PC-3 (cell line): ENCODE measurements at regions not wholly inside any gene's neighbourhood (a gene's known extent, or its start where the extent isn't known, plus 50 kb on each side); places are given as distances from the start of the nearest gene placed in this dataset.

Experiments used
- ATAC-seq: fragments of 200-7000 bp; cut with Tn5 transposase; 2 replicates; pipeline ENCODE4 v1.9.1; 2020; ENCODE audit warnings: mild to moderate bottlenecking, moderate library complexity
- BruUV-seq: library from RNA; stranded (reverse); fragments of 400-500 nt; replicated peaks from 2 replicates; lab custom pipeline; 2021; lab: Mats Ljungman, UMichigan
- CTCF ChIA-PET: fragments of 300-600 bp; sonication (Branson Sonifier 250); formaldehyde crosslinking; loops from one replicate; lab custom pipeline; 2022; ENCODE audit warnings: antibody characterized with exemption; lab: Charles Lee
- POLR2A ChIA-PET: fragments of 300-600 bp; sonication (Branson Sonifier 250); formaldehyde crosslinking; loops from one replicate; lab custom pipeline; 2022; ENCODE audit warnings: antibody characterized with exemption; ENCODE audit not compliant: unreplicated experiment; lab: Charles Lee
- DNase-seq: peaks from one replicate; pipeline ENCODE4 v3.0.0-alpha.2; 2015
- H2AFZ ChIP-seq: fragments of 300-600 bp; sonication (generic); 2 replicates; pipeline ENCODE4 v1.6.0; 2016; ENCODE audit warnings: antibody characterized with exemption, low read length
- H3F3A ChIP-seq: fragments of 300-600 bp; sonication (generic); one replicate; pipeline ENCODE4 v1.6.0; 2017; ENCODE audit warnings: antibody characterized with exemption, low read length, control low read depth, mild to moderate bottlenecking; ENCODE audit not compliant: unreplicated experiment
- H3K27ac ChIP-seq: fragments of 300-600 bp; sonication (generic); 2 replicates; pipeline ENCODE4 v1.5.1; 2016; ENCODE audit warnings: mild to moderate bottlenecking, low read length
- H3K27me3 ChIP-seq: fragments of 300-600 bp; sonication (generic); 2 replicates; pipeline ENCODE4 v1.6.1; 2016; ENCODE audit warnings: low read length, mixed read lengths
- H3K36me3 ChIP-seq: fragments of 300-600 bp; sonication (generic); 2 replicates; pipeline ENCODE4 v1.6.1; 2016; ENCODE audit warnings: low read depth, mixed run types, low read length, mixed read lengths
- H3K4me1 ChIP-seq: fragments of 300-600 bp; sonication (generic); 2 replicates; pipeline ENCODE4 v1.5.1; 2016; ENCODE audit warnings: low read length; ENCODE audit not compliant: insufficient read depth
- H3K4me2 ChIP-seq: fragments of 300-600 bp; sonication (generic); 2 replicates; pipeline ENCODE4 v1.6.0; 2016; ENCODE audit warnings: low read length
- H3K4me3 ChIP-seq: fragments of 300-600 bp; sonication (generic); 2 replicates; pipeline ENCODE4 v1.5.1; 2016; ENCODE audit warnings: mild to moderate bottlenecking, low read length, mixed read lengths
- H3K79me2 ChIP-seq: fragments of 300-600 bp; sonication (generic); 2 replicates; pipeline ENCODE4 v1.6.1; 2017; ENCODE audit warnings: low read length, mixed read lengths
- H3K9ac ChIP-seq: fragments of 300-600 bp; sonication (generic); 2 replicates; pipeline ENCODE4 v1.6.0; 2016; ENCODE audit warnings: mild to moderate bottlenecking, low read length
- H3K9me2 ChIP-seq: fragments of 300-600 bp; sonication (generic); replicated peaks from 2 replicates; pipeline ENCODE4 v1.6.1; 2016; ENCODE audit warnings: mixed run types, low read length, mixed read lengths
- H3K9me3 ChIP-seq: fragments of 300-600 bp; sonication (generic); 2 replicates; pipeline ENCODE4 v1.6.1; 2016; ENCODE audit warnings: low read length, mixed read lengths
- H4K20me1 ChIP-seq: fragments of 300-600 bp; sonication (generic); 2 replicates; pipeline ENCODE4 v1.6.1; 2016; ENCODE audit warnings: low read length, mixed read lengths
- EZH2 ChIP-seq: fragments of 300-600 bp; sonication (generic); IDR thresholded peaks from one replicate; pipeline ENCODE4 v1.6.1; 2017; ENCODE audit warnings: antibody characterized with exemption, mild to moderate bottlenecking, low read length; ENCODE audit not compliant: unreplicated experiment
- EZH2phosphoT487 ChIP-seq: fragments of 300-600 bp; sonication (generic); IDR thresholded peaks from 2 replicates; pipeline ENCODE4 v1.6.1; 2018; ENCODE audit warnings: mild to moderate bottlenecking, antibody characterized with exemption, low read length, borderline replicate concordance
- intact Hi-C: fragments of 100-400 bp; cut with micrococcal nuclease; formaldehyde crosslinking; loops from 2 replicates; pipeline ENCODE4 v1.9.0; 2023
- TF ChIP-seq, protein P1 (sequence below): fragments of 300-600 bp; sonication (generic); conservative IDR thresholded peaks from 2 replicates; pipeline ENCODE4 v1.5.1; 2017; ENCODE audit warnings: antibody characterized with exemption, low read depth, mild to moderate bottlenecking, low read length

DNA sequence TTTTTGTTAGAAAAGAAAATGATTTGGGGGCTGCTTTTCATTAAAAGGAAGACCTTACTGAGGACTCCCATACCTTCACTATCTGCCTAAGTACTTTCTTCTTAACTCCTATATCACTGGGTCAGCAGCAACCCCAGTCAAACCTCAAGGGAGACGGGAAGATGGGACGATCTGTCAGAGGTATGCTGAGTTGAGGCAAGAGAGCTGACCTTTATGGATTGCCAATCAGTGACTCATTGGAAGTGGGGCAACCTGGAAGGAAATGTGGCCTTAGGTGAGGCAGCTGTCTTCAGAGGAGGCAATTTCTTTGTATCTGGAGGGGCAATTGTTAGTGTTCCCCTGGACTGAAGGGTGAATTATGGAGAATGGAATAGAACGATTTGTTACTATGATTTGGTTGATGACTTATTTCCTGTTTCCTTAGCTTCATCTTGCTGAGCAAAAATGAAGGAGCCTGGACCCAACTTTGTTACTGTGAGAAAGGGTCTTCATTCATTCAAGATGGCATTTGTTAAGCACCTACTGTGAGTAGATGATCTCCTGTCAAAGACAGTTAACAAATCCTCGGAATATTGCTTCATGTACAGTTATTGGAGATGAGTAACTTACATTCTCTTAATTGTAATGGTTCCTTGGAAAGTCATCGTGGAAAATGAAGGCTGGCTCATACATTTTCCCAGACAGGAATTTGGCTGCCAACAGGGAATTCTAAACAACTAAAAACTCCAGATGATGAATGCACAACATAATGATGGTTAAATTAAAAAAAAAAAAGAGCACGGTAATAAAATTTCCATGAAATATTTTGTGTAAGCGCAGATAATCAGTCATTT, 134.7 kb upstream of the KCNJ15 start:
- Histone ChIP-seq H3K27me3 (peaks cover 16% of the 10 kb centered on the region; the same call in 1 of the 2 replicates), H3K4me2 (no peak overlapping the region), H3F3A (no peaks in the 10 kb centered on the region), H3K27ac (no peak overlapping the region), H2AFZ (no peak overlapping the region), H3K79me2 (no peaks in the 10 kb centered on the region), H3K9ac (no peak overlapping the region), H4K20me1 (no peaks in the 10 kb centered on the region), H3K36me3 (no peaks in the 10 kb centered on the region), H3K4me3 (no peak overlapping the region), H3K9me3 (no peaks in the 10 kb centered on the region), H3K9me2 (no peaks in the 10 kb centered on the region), H3K4me1 (no peaks in the 10 kb centered on the region)
- no TSS peak for BruUV-seq
- ATAC-seq (no peak), DNase-seq (no peak)
- TF ChIP-seq, protein P1, sequence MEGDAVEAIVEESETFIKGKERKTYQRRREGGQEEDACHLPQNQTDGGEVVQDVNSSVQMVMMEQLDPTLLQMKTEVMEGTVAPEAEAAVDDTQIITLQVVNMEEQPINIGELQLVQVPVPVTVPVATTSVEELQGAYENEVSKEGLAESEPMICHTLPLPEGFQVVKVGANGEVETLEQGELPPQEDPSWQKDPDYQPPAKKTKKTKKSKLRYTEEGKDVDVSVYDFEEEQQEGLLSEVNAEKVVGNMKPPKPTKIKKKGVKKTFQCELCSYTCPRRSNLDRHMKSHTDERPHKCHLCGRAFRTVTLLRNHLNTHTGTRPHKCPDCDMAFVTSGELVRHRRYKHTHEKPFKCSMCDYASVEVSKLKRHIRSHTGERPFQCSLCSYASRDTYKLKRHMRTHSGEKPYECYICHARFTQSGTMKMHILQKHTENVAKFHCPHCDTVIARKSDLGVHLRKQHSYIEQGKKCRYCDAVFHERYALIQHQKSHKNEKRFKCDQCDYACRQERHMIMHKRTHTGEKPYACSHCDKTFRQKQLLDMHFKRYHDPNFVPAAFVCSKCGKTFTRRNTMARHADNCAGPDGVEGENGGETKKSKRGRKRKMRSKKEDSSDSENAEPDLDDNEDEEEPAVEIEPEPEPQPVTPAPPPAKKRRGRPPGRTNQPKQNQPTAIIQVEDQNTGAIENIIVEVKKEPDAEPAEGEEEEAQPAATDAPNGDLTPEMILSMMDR = no peak
- TF ChIP-seq EZH2phosphoT487 = no peak
- no peak for TF ChIP-seq EZH2
- ChIA-PET POLR2A (no interaction called here), CTCF (no interaction called here)
- intact Hi-C loops = no loop called here

DNA sequence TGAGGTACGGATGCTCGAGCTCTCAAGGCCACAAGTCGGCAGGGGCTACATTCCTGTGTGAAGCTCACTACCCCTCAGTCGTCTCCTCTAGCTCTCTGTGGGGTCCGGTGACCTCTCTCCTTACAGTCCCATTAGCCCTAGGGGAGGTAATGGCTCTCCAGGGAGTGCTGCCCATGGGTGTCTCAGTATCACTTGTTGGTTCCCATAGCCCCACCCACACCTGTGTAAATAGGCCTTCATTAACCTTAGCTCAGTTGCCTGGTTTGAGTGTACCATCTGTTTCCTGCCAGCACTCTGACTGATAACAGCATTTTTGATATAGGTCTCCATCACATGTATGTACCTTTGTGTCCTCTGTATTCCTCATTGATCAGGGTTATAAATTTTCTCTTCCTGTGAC, 133.2 kb upstream of the KCNJ15 start:
- BruUV-seq = no TSS peak
- Histone ChIP-seq H3K36me3 (no peaks in the 10 kb centered on the region), H3K79me2 (no peaks in the 10 kb centered on the region), H3F3A (no peaks in the 10 kb centered on the region), H3K9me2 (no peaks in the 10 kb centered on the region), H3K27ac (no peak overlapping the region), H3K9me3 (no peaks in the 10 kb centered on the region), H2AFZ (no peak overlapping the region), H3K27me3 (peaks cover 14% of the 10 kb centered on the region; the same call in 1 of the 2 replicates), H3K4me3 (no peak overlapping the region), H3K9ac (no peak overlapping the region), H3K4me1 (no peaks in the 10 kb centered on the region), H3K4me2 (no peak overlapping the region), H4K20me1 (no peaks in the 10 kb centered on the region)
- ChIA-PET POLR2A (no interaction called here), CTCF (interaction anchor here (0.5 kb wide), 1 partner anchor 1743 kb away, joined by 3 read pairs; no protein-coding TSS in a partner anchor)
- TF ChIP-seq EZH2phosphoT487 (no peak), EZH2 (no peak)
- TF ChIP-seq, protein P1 = no peak
- DNase-seq (no peak), ATAC-seq (no peak)
- intact Hi-C loops = no loop called here
